ENCODE measurements at regions not wholly inside any gene's neighbourhood (a gene's known extent, or its start where the extent isn't known, plus 50 kb on each side); places are given as distances from the start of the nearest gene placed in this dataset.

- no peak for DNase-seq
Observed at GRCh38 chr12:131346555-131347344, 364.1 kb upstream of the SFSWAP start.

GRCh38 chr12:131347345-131347714, 363.6 kb upstream of the SFSWAP start:
- DNase-seq, result no peak

GRCh38 chr12:131347732-131348131, 363.2 kb upstream of the SFSWAP start:
- DNase-seq, result no peak

- DNase-seq, result no peak
Observed at GRCh38 chr12:131348231-131348630, 362.7 kb upstream of the SFSWAP start.

GRCh38 chr12:131348646-131349045, 362.2 kb upstream of the SFSWAP start:
- DNase-seq, result no peak

- no peak for DNase-seq
Observed at GRCh38 chr12:131349397-131350127, 361.3 kb upstream of the SFSWAP start.

- DNase-seq, result no peak
Observed at GRCh38 chr12:131350943-131351318, 360.0 kb upstream of the SFSWAP start.

- DNase-seq, result no peak
Observed at GRCh38 chr12:131351319-131352028, 359.4 kb upstream of the SFSWAP start.

- DNase-seq, result no peak
Observed at GRCh38 chr12:131352296-131352900, 358.5 kb upstream of the SFSWAP start.

GRCh38 chr12:131353376-131353775, 357.5 kb upstream of the SFSWAP start:
- no peak for DNase-seq

- DNase-seq, result no peak
Observed at GRCh38 chr12:131353826-131354225, 357.1 kb upstream of the SFSWAP start.

- no peak for DNase-seq
Observed at GRCh38 chr12:131355361-131356245, 355.3 kb upstream of the SFSWAP start.

GRCh38 chr12:131356485-131357184, 354.3 kb upstream of the SFSWAP start:
- no peak for DNase-seq

- no peak for DNase-seq
Observed at GRCh38 chr12:131357185-131357747, 353.6 kb upstream of the SFSWAP start.

GRCh38 chr12:131357920-131358319, 353.0 kb upstream of the SFSWAP start:
- DNase-seq, result no peak

GRCh38 chr12:131362291-131363211, 348.3 kb upstream of the SFSWAP start:
- no peak for DNase-seq

- no peak for DNase-seq
Observed at GRCh38 chr12:131363393-131363792, 347.5 kb upstream of the SFSWAP start.

GRCh38 chr12:131363841-131364495, 346.9 kb upstream of the SFSWAP start:
- DNase-seq, result no peak

Measured in stimulated activated CD4-positive, alpha-beta T cell treated with anti-CD3 and anti-CD28 coated beads, Interleukin-12 subunit alpha, Interleukin-12 subunit beta, amount 100 ng/mL, for 4 hours (primary cell).